ENCODE measurements at regions not wholly inside any gene's neighbourhood (a gene's known extent, or its start where the extent isn't known, plus 50 kb on each side); places are given as distances from the start of the nearest gene placed in this dataset.

GRCh38 chr7:13027321-13027720 lies 339.9 kb downstream of the ARL4A start:
- H3K36me3 ChIP-seq (replicated peaks in 1 of 2), result no peaks in the 10 kb centered on the region
- H3K4me1 ChIP-seq (replicated peaks in 1 of 2), result no peaks in the 10 kb centered on the region
- H3K9me3 ChIP-seq (replicated peaks in 1 of 3), result no peaks in the 10 kb centered on the region
- intact Hi-C loops (cut with DNase I), result no loop called here
- 83 to 92% (median 87%) methylated on average over 2 of the region's 2 CpGs for WGBS, 4 donors
- H3K27ac ChIP-seq, result no peak overlapping the region
- DNase-seq, result no peak
- TF ChIP-seq POLR2A (IDR thresholded peaks at IDR 0.05), result no peak
- no peak for TF ChIP-seq CTCF (IDR thresholded peaks at IDR 0.05)
- no peaks in the 10 kb centered on the region for H3K27me3 ChIP-seq
- H3K4me3 ChIP-seq, result no peak overlapping the region

GRCh38 chr7:13028036-13028824 lies 340.8 kb downstream of the ARL4A start:
- Histone ChIP-seq H3K9me3 (replicated peaks in 1 of 3) (no peaks in the 10 kb centered on the region), H3K36me3 (replicated peaks in 1 of 2) (no peaks in the 10 kb centered on the region), H3K27ac (no peak overlapping the region), H3K27me3 (no peaks in the 10 kb centered on the region), H3K4me3 (no peak overlapping the region), H3K4me1 (replicated peaks in 1 of 2) (no peaks in the 10 kb centered on the region)
- WGBS, 4 donors, result 44 to 53% (median 49%) methylated on average over 4 of the region's 4 CpGs
- no peak for TF ChIP-seq POLR2A (IDR thresholded peaks at IDR 0.05)
- no peak for TF ChIP-seq CTCF (IDR thresholded peaks at IDR 0.05)
- intact Hi-C loops (cut with DNase I), result no loop called here
- DNase-seq, result no peak

- intact Hi-C loops (cut with DNase I), result no loop called here
- H3K9me3 ChIP-seq (replicated peaks in 1 of 3), result no peaks in the 10 kb centered on the region
- H3K27ac ChIP-seq, result no peak overlapping the region
- DNase-seq, result no peak
- 40 to 52% (median 46%) methylated on average over 2 of the region's 2 CpGs for WGBS, 4 donors
- no peaks in the 10 kb centered on the region for H3K4me1 ChIP-seq (replicated peaks in 1 of 2)
- H3K36me3 ChIP-seq (replicated peaks in 1 of 2), result no peaks in the 10 kb centered on the region
- no peak for TF ChIP-seq POLR2A (IDR thresholded peaks at IDR 0.05)
- TF ChIP-seq CTCF (IDR thresholded peaks at IDR 0.05), result no peak
- H3K4me3 ChIP-seq, result no peak overlapping the region
- no peaks in the 10 kb centered on the region for H3K27me3 ChIP-seq
Measured at GRCh38 chr7:13028825-13029099, 341.3 kb downstream of the ARL4A start.

GRCh38 chr7:13031468-13031867 lies 344.0 kb downstream of the ARL4A start:
- intact Hi-C loops (cut with DNase I), result no loop called here
- no peak overlapping the region for H3K27ac ChIP-seq
- TF ChIP-seq CTCF (IDR thresholded peaks at IDR 0.05) (no peak), POLR2A (IDR thresholded peaks at IDR 0.05) (no peak)
- H3K27me3 ChIP-seq, result no peaks in the 10 kb centered on the region
- DNase-seq, result no peak
- no peak overlapping the region for H3K4me3 ChIP-seq
- H3K36me3 ChIP-seq (replicated peaks in 1 of 2), result no peaks in the 10 kb centered on the region
- no peaks in the 10 kb centered on the region for H3K9me3 ChIP-seq (replicated peaks in 1 of 3)
- WGBS, 4 donors, result 38 to 53% (median 43%) methylated on average over 3 of the region's 3 CpGs
- no peaks in the 10 kb centered on the region for H3K4me1 ChIP-seq (replicated peaks in 1 of 2)
